ENCODE measurements at regions not wholly inside any gene's neighbourhood (a gene's known extent, or its start where the extent isn't known, plus 50 kb on each side); places are given as distances from the start of the nearest gene placed in this dataset.

DNA sequence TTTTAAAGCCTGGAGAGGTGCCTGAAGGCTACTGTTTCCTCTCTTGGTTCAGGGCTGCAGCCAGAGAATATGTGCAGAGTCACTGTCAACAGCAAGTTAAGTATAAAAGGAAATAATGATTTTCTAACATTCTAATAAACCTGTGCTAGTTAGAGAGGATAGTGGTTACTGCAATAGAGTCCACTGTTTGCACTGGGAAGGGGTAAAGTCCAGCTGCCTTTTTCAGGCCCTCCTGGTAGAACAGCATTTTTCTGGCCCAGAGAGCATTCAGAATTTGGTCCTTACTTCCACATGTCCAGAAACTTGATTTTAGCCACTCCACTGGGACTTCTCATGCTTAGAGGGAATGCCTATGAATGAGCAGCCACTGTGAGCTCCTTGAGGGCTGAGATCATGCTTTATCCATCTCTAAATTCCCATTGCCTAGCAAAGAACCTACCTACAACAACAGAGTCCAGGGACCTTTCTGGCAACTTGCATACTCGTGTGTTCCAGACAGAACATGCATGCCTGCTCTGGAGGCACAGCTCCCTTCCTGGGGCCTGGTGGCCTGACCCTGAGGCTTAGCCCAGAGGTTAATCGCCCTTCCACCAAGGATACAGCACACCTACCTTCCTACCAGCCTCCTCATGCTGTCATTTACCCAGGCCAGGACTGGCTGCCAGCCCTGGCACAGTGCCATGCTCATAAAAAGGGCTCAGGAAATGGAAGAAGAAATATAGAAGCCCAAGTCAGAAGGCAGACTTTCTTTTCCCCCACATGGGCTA lies 50.3 kb upstream of the ATP13A3 start:
- no peak overlapping the region for H3K4me3 ChIP-seq (ENCODE audit: low read depth, low read length)
- TF ChIP-seq, protein P1, sequence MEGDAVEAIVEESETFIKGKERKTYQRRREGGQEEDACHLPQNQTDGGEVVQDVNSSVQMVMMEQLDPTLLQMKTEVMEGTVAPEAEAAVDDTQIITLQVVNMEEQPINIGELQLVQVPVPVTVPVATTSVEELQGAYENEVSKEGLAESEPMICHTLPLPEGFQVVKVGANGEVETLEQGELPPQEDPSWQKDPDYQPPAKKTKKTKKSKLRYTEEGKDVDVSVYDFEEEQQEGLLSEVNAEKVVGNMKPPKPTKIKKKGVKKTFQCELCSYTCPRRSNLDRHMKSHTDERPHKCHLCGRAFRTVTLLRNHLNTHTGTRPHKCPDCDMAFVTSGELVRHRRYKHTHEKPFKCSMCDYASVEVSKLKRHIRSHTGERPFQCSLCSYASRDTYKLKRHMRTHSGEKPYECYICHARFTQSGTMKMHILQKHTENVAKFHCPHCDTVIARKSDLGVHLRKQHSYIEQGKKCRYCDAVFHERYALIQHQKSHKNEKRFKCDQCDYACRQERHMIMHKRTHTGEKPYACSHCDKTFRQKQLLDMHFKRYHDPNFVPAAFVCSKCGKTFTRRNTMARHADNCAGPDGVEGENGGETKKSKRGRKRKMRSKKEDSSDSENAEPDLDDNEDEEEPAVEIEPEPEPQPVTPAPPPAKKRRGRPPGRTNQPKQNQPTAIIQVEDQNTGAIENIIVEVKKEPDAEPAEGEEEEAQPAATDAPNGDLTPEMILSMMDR (IDR thresholded peaks at IDR 0.05; ENCODE audit: low read depth, low read length): no peak
- TF ChIP-seq, protein P2, sequence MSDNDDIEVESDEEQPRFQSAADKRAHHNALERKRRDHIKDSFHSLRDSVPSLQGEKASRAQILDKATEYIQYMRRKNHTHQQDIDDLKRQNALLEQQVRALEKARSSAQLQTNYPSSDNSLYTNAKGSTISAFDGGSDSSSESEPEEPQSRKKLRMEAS (IDR thresholded peaks at IDR 0.05; ENCODE audit: low read depth, low read length): no peak
- no peak for TF ChIP-seq POLR2A (IDR thresholded peaks at IDR 0.05; ENCODE audit: extremely low read depth, insufficient read length)
- TF ChIP-seq MYC (IDR thresholded peaks at IDR 0.05; ENCODE audit: low read depth, low read length): no peak
- peak; percentile 30 for DNase-seq (ENCODE audit: low read depth)
